CD4-positive, alpha-beta T cell (primary cell): ENCODE measurements at regions not wholly inside any gene's neighbourhood (a gene's known extent, or its start where the extent isn't known, plus 50 kb on each side); places are given as distances from the start of the nearest gene placed in this dataset.

Experiments
- ATAC-seq: fragments of 200-7000 bp; cut with Tn5 transposase; one replicate; pipeline ENCODE4 v1.10.0; 2022; ENCODE audit warnings: mild to moderate bottlenecking; ENCODE audit not compliant: poor library complexity
- CTCF ChIA-PET: fragments of 350-600 bp; sonication (Branson Sonifier 250); formaldehyde crosslinking; loops from one replicate; lab custom pipeline; 2021; ENCODE audit warnings: antibody characterized with exemption, inconsistent platforms; lab: Charles Lee
- POLR2A ChIA-PET: fragments of 350-600 bp; sonication (Branson Sonifier 250); formaldehyde crosslinking; loops from one replicate; lab custom pipeline; 2021; ENCODE audit warnings: antibody characterized with exemption, inconsistent platforms; lab: Charles Lee
- DNase-seq, 14 experiments: peaks; one replicate each; pipeline ENCODE4 v3.0.0-alpha.2; 2013 to 2020; ENCODE audit warnings: mixed read lengths in 2 of 14
- H3K27ac ChIP-seq, 2 donors: one replicate each; pipeline versions ENCODE4 v1.5.1 to v1.7.0; 2013; ENCODE audit warnings: low read length in 2 of 2, low read depth in 1 of 2, mild to moderate bottlenecking in 1 of 2
- H3K27me3 ChIP-seq, 2 experiments: 1 replicate in 1 of 2; 2 replicates in 1 of 2; pipeline versions ENCODE4 v1.6.1 to v1.7.0; 2013; ENCODE audit warnings: low read length in 2 of 2, control low read depth in 1 of 2, mild to moderate bottlenecking in 1 of 2, moderate library complexity in 1 of 2; ENCODE audit not compliant: insufficient read depth in 2 of 2, control insufficient read depth in 1 of 2
- H3K36me3 ChIP-seq: one replicate; pipeline ENCODE4 v1.6.1; 2013; ENCODE audit warnings: low read length, control low read depth; ENCODE audit not compliant: insufficient read depth
- H3K4me1 ChIP-seq: one replicate; pipeline ENCODE4 v1.6.1; 2013; ENCODE audit warnings: low read length, control low read depth; ENCODE audit not compliant: insufficient read depth
- H3K4me3 ChIP-seq: one replicate; pipeline ENCODE4 v1.5.1; 2013; ENCODE audit warnings: mild to moderate bottlenecking, low read length, moderate library complexity
- H3K9me3 ChIP-seq, 2 experiments: 1 replicate in 1 of 2; 2 replicates in 1 of 2; pipeline versions ENCODE4 v1.6.1 to v1.7.0; 2013; ENCODE audit warnings: low read length in 2 of 2, mild to moderate bottlenecking in 2 of 2, control low read depth in 1 of 2, moderate library complexity in 1 of 2; ENCODE audit not compliant: control insufficient read depth in 1 of 2, insufficient read depth in 1 of 2
- H3K27ac Mint-ChIP-seq: one replicate; pipeline ENCODE4 v1.8.0; 2020; ENCODE audit warnings: mixed read lengths
- H3K27me3 Mint-ChIP-seq: one replicate; pipeline ENCODE4 v1.8.0; 2021; ENCODE audit warnings: mixed read lengths
- H3K36me3 Mint-ChIP-seq: one replicate; pipeline ENCODE4 v1.8.0; 2021; ENCODE audit warnings: low read depth, mixed read lengths
- H3K4me1 Mint-ChIP-seq: one replicate; pipeline ENCODE4 v1.8.0; 2021; ENCODE audit warnings: low read depth, mixed read lengths
- H3K4me3 Mint-ChIP-seq: one replicate; pipeline ENCODE4 v1.8.0; 2020; ENCODE audit warnings: mild to moderate bottlenecking, mixed read lengths
- H3K9me3 Mint-ChIP-seq: one replicate; pipeline ENCODE4 v1.8.0; 2020; ENCODE audit warnings: mixed read lengths
- intact Hi-C, 2 experiments: fragments of 100-400 bp; cut with DNase I in 1 of 2; cut with micrococcal nuclease in 1 of 2; formaldehyde crosslinking; loops; one replicate each; pipeline versions ENCODE4 v1.15.1 to v1.9.0; 2023 to 2025; cut with DNase I, micrococcal nuclease
- TF ChIP-seq, protein P1 (sequence below): fragments of 200-600 bp; IDR thresholded peaks from one replicate; pipeline ENCODE4 v1.8.0; 2022; ENCODE audit warnings: antibody characterized with exemption, mild to moderate bottlenecking

- Mint-ChIP-seq H3K27ac (no peak overlapping the region), H3K4me3 (no peak overlapping the region), H3K9me3 (peaks cover 5% of the 10 kb centered on the region), H3K27me3 (peaks cover 3% of the 10 kb centered on the region), H3K4me1 (no peaks in the 10 kb centered on the region), H3K36me3 (no peaks in the 10 kb centered on the region)
- H3K27ac ChIP-seq = no peak overlapping the region
- CTCF ChIA-PET = no interaction called here
- TF ChIP-seq, protein P1, sequence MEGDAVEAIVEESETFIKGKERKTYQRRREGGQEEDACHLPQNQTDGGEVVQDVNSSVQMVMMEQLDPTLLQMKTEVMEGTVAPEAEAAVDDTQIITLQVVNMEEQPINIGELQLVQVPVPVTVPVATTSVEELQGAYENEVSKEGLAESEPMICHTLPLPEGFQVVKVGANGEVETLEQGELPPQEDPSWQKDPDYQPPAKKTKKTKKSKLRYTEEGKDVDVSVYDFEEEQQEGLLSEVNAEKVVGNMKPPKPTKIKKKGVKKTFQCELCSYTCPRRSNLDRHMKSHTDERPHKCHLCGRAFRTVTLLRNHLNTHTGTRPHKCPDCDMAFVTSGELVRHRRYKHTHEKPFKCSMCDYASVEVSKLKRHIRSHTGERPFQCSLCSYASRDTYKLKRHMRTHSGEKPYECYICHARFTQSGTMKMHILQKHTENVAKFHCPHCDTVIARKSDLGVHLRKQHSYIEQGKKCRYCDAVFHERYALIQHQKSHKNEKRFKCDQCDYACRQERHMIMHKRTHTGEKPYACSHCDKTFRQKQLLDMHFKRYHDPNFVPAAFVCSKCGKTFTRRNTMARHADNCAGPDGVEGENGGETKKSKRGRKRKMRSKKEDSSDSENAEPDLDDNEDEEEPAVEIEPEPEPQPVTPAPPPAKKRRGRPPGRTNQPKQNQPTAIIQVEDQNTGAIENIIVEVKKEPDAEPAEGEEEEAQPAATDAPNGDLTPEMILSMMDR = no peak
- no peak for DNase-seq
- H3K4me3 ChIP-seq = no peak overlapping the region
- no peaks in the 10 kb centered on the region for H3K4me1 ChIP-seq
- no peak for ATAC-seq
- no peaks in the 10 kb centered on the region for H3K9me3 ChIP-seq
- POLR2A ChIA-PET = no interaction called here
- no peaks in the 10 kb centered on the region for H3K36me3 ChIP-seq
- intact Hi-C loops = no loop called here
- no peaks in the 10 kb centered on the region for H3K27me3 ChIP-seq
Observed at GRCh38 chr11:127191261-127191660, 190.7 kb upstream of the KIRREL3 start.

DNA sequence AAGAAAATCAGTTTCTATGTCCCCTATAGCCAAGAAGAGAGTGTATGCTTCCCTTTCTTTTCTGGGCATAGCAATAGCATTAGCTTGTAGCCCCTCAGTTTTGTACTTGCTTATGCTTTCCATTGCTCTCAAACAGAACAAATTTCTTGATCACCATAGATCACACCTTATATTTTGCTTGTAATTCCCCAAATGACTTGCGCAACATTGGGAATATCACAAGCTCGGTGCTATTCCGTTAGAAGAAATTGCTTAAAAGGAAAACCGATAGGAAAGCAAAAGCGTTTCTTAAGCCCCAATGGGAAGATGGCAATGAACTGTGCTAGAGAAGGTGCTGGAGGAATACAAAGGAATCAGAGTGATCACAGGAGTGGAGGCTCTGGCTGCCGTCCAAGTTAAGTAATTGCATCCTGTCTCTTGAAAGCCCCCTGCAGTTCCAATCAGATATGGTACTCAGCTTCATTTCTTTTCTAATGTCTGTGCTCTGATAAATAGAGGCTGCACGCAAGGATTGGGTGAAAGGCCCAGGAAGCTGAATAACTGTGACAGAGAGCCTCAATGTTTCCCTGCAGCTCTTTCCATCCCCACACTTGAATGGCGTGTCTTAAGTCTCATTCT, 182.1 kb upstream of the KIRREL3 start:
- intact Hi-C loops = no loop called here
- Mint-ChIP-seq H3K4me1 (no peaks in the 10 kb centered on the region), H3K27me3 (no peaks in the 10 kb centered on the region), H3K9me3 (no peaks in the 10 kb centered on the region), H3K36me3 (no peaks in the 10 kb centered on the region), H3K4me3 (no peak overlapping the region), H3K27ac (no peak overlapping the region)
- H3K27me3 ChIP-seq = no peaks in the 10 kb centered on the region
- ATAC-seq (no peak), DNase-seq (no peak)
- ChIA-PET POLR2A (no interaction called here), CTCF (no interaction called here)
- no peaks in the 10 kb centered on the region for H3K9me3 ChIP-seq
- no peak overlapping the region for H3K27ac ChIP-seq
- no peaks in the 10 kb centered on the region for H3K36me3 ChIP-seq
- no peaks in the 10 kb centered on the region for H3K4me1 ChIP-seq
- TF ChIP-seq, protein P1 = no peak
- H3K4me3 ChIP-seq = no peak overlapping the region

DNA sequence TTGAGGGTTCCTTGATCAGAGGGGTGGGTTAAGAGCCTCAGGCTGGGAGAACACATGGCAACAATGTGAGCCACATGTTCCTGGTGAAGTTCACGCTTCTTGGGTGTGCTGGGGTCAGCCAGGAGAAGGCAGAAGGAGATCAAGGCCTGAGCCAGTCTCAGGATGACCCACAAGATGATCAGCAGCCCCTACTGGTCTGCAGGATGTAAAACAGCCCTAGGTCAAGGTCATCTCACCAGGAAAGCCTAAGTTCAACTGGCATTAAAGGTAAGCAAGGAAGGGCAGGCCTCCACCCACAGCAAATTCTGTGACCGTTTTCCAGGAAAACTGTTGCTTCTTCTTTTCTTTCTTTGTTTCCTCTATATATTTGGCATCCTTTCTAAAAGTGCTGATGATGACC, 156.7 kb upstream of the KIRREL3 start:
- Mint-ChIP-seq H3K27ac (no peak overlapping the region), H3K27me3 (no peaks in the 10 kb centered on the region), H3K36me3 (no peaks in the 10 kb centered on the region), H3K4me1 (no peaks in the 10 kb centered on the region), H3K4me3 (no peak overlapping the region), H3K9me3 (no peaks in the 10 kb centered on the region)
- POLR2A ChIA-PET = no interaction called here
- TF ChIP-seq, protein P1 = no peak
- Histone ChIP-seq H3K36me3 (no peaks in the 10 kb centered on the region), H3K27ac (no peak overlapping the region), H3K4me3 (no peak overlapping the region), H3K9me3 (no peaks in the 10 kb centered on the region), H3K4me1 (no peaks in the 10 kb centered on the region), H3K27me3 (no peaks in the 10 kb centered on the region)
- ATAC-seq (no peak), DNase-seq (no peak)
- intact Hi-C loops = no loop called here
- CTCF ChIA-PET = no interaction called here
